ENCODE measurements at regions not wholly inside any gene's neighbourhood (a gene's known extent, or its start where the extent isn't known, plus 50 kb on each side); places are given as distances from the start of the nearest gene placed in this dataset.

GRCh38 chr1:213720032-213720431 lies 267.7 kb upstream of the PROX1 start:
- no peak for DNase-seq (ENCODE audit: low read depth)
- no peak overlapping the region for H3K4me3 ChIP-seq (ENCODE audit: control insufficient read depth, low read depth, low read length)
- no peak for TF ChIP-seq CTCF (IDR thresholded peaks at IDR 0.05; ENCODE audit: control insufficient read depth, insufficient read depth, low read depth, low read length, missing control alignments)

DNA sequence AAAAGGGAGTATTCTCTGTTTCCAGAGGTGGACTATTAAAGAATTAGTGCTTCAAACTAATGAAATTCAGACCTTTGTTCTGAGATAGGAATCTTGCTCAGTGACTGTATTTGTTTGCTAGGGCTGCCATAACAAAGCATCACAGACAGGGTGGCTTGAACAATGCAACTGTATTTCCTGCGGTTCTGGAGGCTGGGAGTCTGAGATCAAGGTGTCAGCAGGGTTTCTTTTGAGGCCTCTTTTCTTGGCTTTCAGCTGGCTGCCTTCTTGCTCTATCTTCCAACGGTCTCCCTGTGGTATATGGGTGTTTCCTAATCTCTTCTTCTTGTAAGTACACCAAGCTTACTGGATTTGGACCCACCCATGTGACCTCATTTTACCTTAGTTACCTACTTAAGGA lies 264.6 kb upstream of the PROX1 start:
- no peak overlapping the region for H3K4me3 ChIP-seq (ENCODE audit: control insufficient read depth, low read depth, low read length)
- no peak for TF ChIP-seq CTCF (IDR thresholded peaks at IDR 0.05; ENCODE audit: control insufficient read depth, insufficient read depth, low read depth, low read length, missing control alignments)
- DNase-seq (ENCODE audit: low read depth), result no peak

- no peak overlapping the region for H3K4me3 ChIP-seq (ENCODE audit: control insufficient read depth, low read depth, low read length)
- DNase-seq (ENCODE audit: low read depth), result peak; percentile 1
- TF ChIP-seq CTCF (IDR thresholded peaks at IDR 0.05; ENCODE audit: control insufficient read depth, insufficient read depth, low read depth, low read length, missing control alignments), result no peak
These were observed 262.9 kb upstream of the PROX1 start for GRCh38 chr1:213724640-213725536.

- no peak for TF ChIP-seq CTCF (IDR thresholded peaks at IDR 0.05; ENCODE audit: control insufficient read depth, insufficient read depth, low read depth, low read length, missing control alignments)
- H3K4me3 ChIP-seq (ENCODE audit: control insufficient read depth, low read depth, low read length), result no peak overlapping the region
- no peak for DNase-seq (ENCODE audit: low read depth)
These were observed 259.8 kb upstream of the PROX1 start for GRCh38 chr1:213727853-213728592.

- no peak for DNase-seq (ENCODE audit: low read depth)
- no peak overlapping the region for H3K4me3 ChIP-seq (ENCODE audit: control insufficient read depth, low read depth, low read length)
- no peak for TF ChIP-seq CTCF (IDR thresholded peaks at IDR 0.05; ENCODE audit: control insufficient read depth, insufficient read depth, low read depth, low read length, missing control alignments)
These were observed 258.9 kb upstream of the PROX1 start for GRCh38 chr1:213728593-213729536.

DNA sequence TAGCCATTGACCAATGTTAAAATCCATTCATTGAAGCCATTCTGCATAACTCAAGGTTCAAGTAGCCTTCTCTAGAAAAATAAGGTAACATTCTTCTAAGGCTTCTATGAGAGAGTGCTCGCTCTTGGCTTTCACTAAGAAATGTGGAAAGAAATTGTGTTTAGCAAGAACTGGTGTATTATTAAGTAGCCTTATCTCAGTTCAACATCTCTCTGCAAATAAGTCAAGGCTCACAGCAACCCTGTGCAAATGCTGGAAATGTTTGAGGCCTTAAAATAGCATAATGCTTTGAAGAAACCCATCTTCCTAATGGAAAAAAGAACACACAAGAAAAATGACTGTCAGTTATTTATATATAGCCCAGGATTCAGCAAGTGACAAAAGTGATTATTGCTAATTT lies 254.1 kb upstream of the PROX1 start:
- DNase-seq (ENCODE audit: low read depth), result no peak
- H3K4me3 ChIP-seq (ENCODE audit: control insufficient read depth, low read depth, low read length), result no peak overlapping the region
- no peak for TF ChIP-seq CTCF (IDR thresholded peaks at IDR 0.05; ENCODE audit: control insufficient read depth, insufficient read depth, low read depth, low read length, missing control alignments)

All from AG09309 (cell line).